Ovary (tissue), 7 donors: ENCODE measurements at regions not wholly inside any gene's neighbourhood (a gene's known extent, or its start where the extent isn't known, plus 50 kb on each side); places are given as distances from the start of the nearest gene placed in this dataset.

Source experiments
- DNase-seq, 5 donors: peaks; one replicate each; pipeline ENCODE4 v3.0.0-alpha.2; 2019 to 2020
- H3K27ac ChIP-seq, 2 donors: fragments of 200-600 bp; one replicate each; pipeline versions ENCODE4 v1.5.1 to v1.8.0; 2019 to 2022
- H3K27me3 ChIP-seq: fragments of 200-600 bp; one replicate; pipeline ENCODE4 v1.8.0; 2022
- H3K36me3 ChIP-seq: fragments of 200-600 bp; sonication (generic); one replicate; pipeline ENCODE4 v1.5.1; 2019
- H3K4me1 ChIP-seq: one replicate; pipeline ENCODE4 v1.8.1; 2013; ENCODE audit warnings: mild to moderate bottlenecking, moderate library complexity; ENCODE audit not compliant: insufficient read depth
- H3K4me3 ChIP-seq: fragments of 200-600 bp; sonication (generic); one replicate; pipeline ENCODE4 v1.5.1; 2017
- H3K9me3 ChIP-seq, 2 donors: fragments of 200-600 bp in 1 of 2; sonication (generic) in 1 of 2; one replicate each; pipeline versions ENCODE4 v1.5.1 to v1.8.1; 2013 to 2019; ENCODE audit warnings: mild to moderate bottlenecking in 1 of 2, moderate library complexity in 1 of 2
- CTCF ChIP-seq, 3 donors: fragments of 450-650 bp in 2 of 3; fragments of 200-600 bp in 1 of 3; IDR thresholded peaks; one replicate each; pipeline versions ENCODE4 v1.5.1 to v1.8.0; 2016 to 2022; ENCODE audit warnings: antibody characterized with exemption in 3 of 3, mild to moderate bottlenecking in 1 of 3
- EP300 ChIP-seq: sonication (generic); formaldehyde crosslinking; IDR thresholded peaks from one replicate; pipeline ENCODE4 v1.6.1; 2017; ENCODE audit warnings: antibody characterized with exemption
- POLR2A ChIP-seq: fragments of 450-650 bp; IDR thresholded peaks from one replicate; pipeline ENCODE4 v1.6.1; 2017; ENCODE audit warnings: antibody characterized with exemption, mild to moderate bottlenecking, moderate library complexity
- WGBS, 3 donors: extraction: QIAGEN DNeasy Blood & Tissue Kit in 1 of 3; methylation state at CpG; one replicate each; pipeline versions ENCODE4 v1.1.5 to v1.1.7; 2013 to 2017; 5-methylcytosine and 5-hydroxymethylcytosine counted together
- intact Hi-C, 4 donors: fragments of 100-400 bp; cut with DNase I; formaldehyde crosslinking; loops; one replicate each; pipeline versions ENCODE4 v1.11.0 to v1.15.1; 2022 to 2023
- donor health status: DM: no; HTN: no; CAD: no; lungs with moderate emphysema.
- donor health status: DM: no; HTN: no; CAD: no.
- donor health status: Bipolar disorder and iron deficiency.
- donor health status: DM: no; HTN: no; CAD: no.
- donor health status: DM: yes; HTN: yes; CAD: no.

- 65 to 73% (median 71%) methylated on average over 2 of the region's 2 CpGs for WGBS, 3 donors
- intact Hi-C loops: no loop called here
- H3K27me3 ChIP-seq: no peaks in the 10 kb centered on the region
- H3K4me3 ChIP-seq: no peak overlapping the region
- no peak overlapping the region for H3K27ac ChIP-seq
- H3K36me3 ChIP-seq: no peaks in the 10 kb centered on the region
- TF ChIP-seq POLR2A (no peak), EP300 (no peak), CTCF (IDR thresholded peaks at IDR 0.05) (no peak)
- no peak for DNase-seq
- H3K4me1 ChIP-seq: no peaks in the 10 kb centered on the region
- H3K9me3 ChIP-seq: no peaks in the 10 kb centered on the region
These were observed 354.0 kb downstream of the ETNK1 start for GRCh38 chr12:22978962-22979361.

GRCh38 chr12:22979854-22980469 is 355.0 kb downstream of the ETNK1 start:
- intact Hi-C loops: no loop called here
- H3K4me1 ChIP-seq: no peaks in the 10 kb centered on the region
- H3K27ac ChIP-seq: no peak overlapping the region
- 87 to 88% (median 88%) methylated on average over 5 of the region's 5 CpGs for WGBS, 3 donors
- no peak for TF ChIP-seq POLR2A
- H3K4me3 ChIP-seq: no peak overlapping the region
- H3K27me3 ChIP-seq: no peaks in the 10 kb centered on the region
- no peaks in the 10 kb centered on the region for H3K9me3 ChIP-seq
- DNase-seq: no peak
- H3K36me3 ChIP-seq: no peaks in the 10 kb centered on the region

GRCh38 chr12:22981711-22982110 is 356.7 kb downstream of the ETNK1 start:
- Histone ChIP-seq H3K9me3 (no peaks in the 10 kb centered on the region), H3K27ac (no peak overlapping the region), H3K4me1 (no peaks in the 10 kb centered on the region), H3K27me3 (no peaks in the 10 kb centered on the region), H3K36me3 (no peaks in the 10 kb centered on the region), H3K4me3 (no peak overlapping the region)
- intact Hi-C loops: no loop called here
- WGBS, 3 donors: 77 to 87% (median 78%) methylated on average over 3 of the region's 3 CpGs
- no peak for DNase-seq
- TF ChIP-seq EP300: no peak
- TF ChIP-seq POLR2A: no peak
- no peak for TF ChIP-seq CTCF (IDR thresholded peaks at IDR 0.05)

GRCh38 chr12:22982635-22983034 is 357.7 kb downstream of the ETNK1 start:
- Histone ChIP-seq H3K36me3 (no peaks in the 10 kb centered on the region), H3K4me3 (no peak overlapping the region), H3K27ac (no peak overlapping the region), H3K9me3 (no peaks in the 10 kb centered on the region), H3K27me3 (no peaks in the 10 kb centered on the region), H3K4me1 (no peaks in the 10 kb centered on the region)
- 81 to 85% (median 82%) methylated on average over 13 of the region's 13 CpGs for WGBS, 3 donors
- intact Hi-C loops: no loop called here
- DNase-seq: no peak
- TF ChIP-seq POLR2A (no peak), CTCF (IDR thresholded peaks at IDR 0.05) (no peak), EP300 (no peak)

GRCh38 chr12:22986997-22987396 is 362.0 kb downstream of the ETNK1 start:
- Histone ChIP-seq H3K27ac (no peak overlapping the region), H3K4me1 (no peaks in the 10 kb centered on the region), H3K27me3 (no peaks in the 10 kb centered on the region), H3K36me3 (no peaks in the 10 kb centered on the region), H3K4me3 (no peak overlapping the region), H3K9me3 (no peaks in the 10 kb centered on the region)
- no peak for TF ChIP-seq EP300
- no peak for TF ChIP-seq CTCF (IDR thresholded peaks at IDR 0.05)
- no peak for TF ChIP-seq POLR2A
- WGBS, 3 donors: 78 to 86% (median 80%) methylated on average over 1 of the region's 1 CpG
- intact Hi-C loops: loop anchor here in 1 of 4 donors (5.0 kb wide), 1 partner anchor 1165 kb away; no protein-coding TSS in a partner anchor
- no peak for DNase-seq
